HFF-Myc (cell line): ENCODE measurements at regions not wholly inside any gene's neighbourhood (a gene's known extent, or its start where the extent isn't known, plus 50 kb on each side); places are given as distances from the start of the nearest gene placed in this dataset.

Experiments
- DNase-seq: peaks from one replicate; pipeline ENCODE4 v3.0.0-alpha.2; 2011; ENCODE audit warnings: low read depth; ENCODE audit errors: extremely low read depth
- H3K4me3 ChIP-seq: replicated peaks from 2 replicates; pipeline ENCODE4 v1.5.1; 2011; ENCODE audit warnings: low read depth, mild to moderate bottlenecking, control low read depth, low read length
- TF ChIP-seq, protein P1 (sequence below): IDR thresholded peaks from 2 replicates; pipeline ENCODE4 v1.5.1; 2012; ENCODE audit warnings: mild to moderate bottlenecking, low read depth, low read length, control low read depth; ENCODE audit errors: missing control alignments

GRCh38 chr7:52539414-52539813, 496.0 kb upstream of the POM121L12 start:
- TF ChIP-seq, protein P1, sequence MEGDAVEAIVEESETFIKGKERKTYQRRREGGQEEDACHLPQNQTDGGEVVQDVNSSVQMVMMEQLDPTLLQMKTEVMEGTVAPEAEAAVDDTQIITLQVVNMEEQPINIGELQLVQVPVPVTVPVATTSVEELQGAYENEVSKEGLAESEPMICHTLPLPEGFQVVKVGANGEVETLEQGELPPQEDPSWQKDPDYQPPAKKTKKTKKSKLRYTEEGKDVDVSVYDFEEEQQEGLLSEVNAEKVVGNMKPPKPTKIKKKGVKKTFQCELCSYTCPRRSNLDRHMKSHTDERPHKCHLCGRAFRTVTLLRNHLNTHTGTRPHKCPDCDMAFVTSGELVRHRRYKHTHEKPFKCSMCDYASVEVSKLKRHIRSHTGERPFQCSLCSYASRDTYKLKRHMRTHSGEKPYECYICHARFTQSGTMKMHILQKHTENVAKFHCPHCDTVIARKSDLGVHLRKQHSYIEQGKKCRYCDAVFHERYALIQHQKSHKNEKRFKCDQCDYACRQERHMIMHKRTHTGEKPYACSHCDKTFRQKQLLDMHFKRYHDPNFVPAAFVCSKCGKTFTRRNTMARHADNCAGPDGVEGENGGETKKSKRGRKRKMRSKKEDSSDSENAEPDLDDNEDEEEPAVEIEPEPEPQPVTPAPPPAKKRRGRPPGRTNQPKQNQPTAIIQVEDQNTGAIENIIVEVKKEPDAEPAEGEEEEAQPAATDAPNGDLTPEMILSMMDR = no peak
- no peak for DNase-seq
- H3K4me3 ChIP-seq = no peak overlapping the region

DNA sequence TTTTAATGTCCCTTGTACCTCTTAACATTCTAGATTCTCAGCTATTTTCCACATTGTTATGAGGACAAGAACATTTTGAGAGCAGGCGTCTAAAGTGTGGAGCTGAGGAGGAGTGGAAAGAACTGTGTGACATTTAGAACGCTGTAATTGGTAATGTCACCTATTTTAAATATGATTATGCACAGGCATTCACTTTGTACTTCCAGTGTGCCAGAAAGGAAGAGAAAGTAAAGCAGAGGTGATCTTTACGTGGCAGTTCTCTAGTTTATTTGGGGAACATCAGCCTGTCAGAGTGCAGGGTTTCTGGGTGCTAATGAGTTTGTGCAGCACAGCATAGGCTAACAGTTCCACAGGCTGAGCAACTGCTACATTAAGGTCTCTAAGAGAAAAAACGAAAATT, 498.4 kb upstream of the POM121L12 start:
- no peak for DNase-seq
- TF ChIP-seq, protein P1 = no peak
- no peak overlapping the region for H3K4me3 ChIP-seq

GRCh38 chr7:52525772-52526341, 509.6 kb upstream of the POM121L12 start:
- DNase-seq = no peak
- TF ChIP-seq, protein P1 = no peak
- H3K4me3 ChIP-seq = no peak overlapping the region

GRCh38 chr7:52518869-52519268, 516.6 kb upstream of the POM121L12 start:
- H3K4me3 ChIP-seq = no peak overlapping the region
- DNase-seq = no peak
- TF ChIP-seq, protein P1 = no peak

- TF ChIP-seq, protein P1 = no peak
- H3K4me3 ChIP-seq = no peak overlapping the region
- DNase-seq = no peak
Observed at GRCh38 chr7:52512656-52513055, 522.8 kb upstream of the POM121L12 start.

DNA sequence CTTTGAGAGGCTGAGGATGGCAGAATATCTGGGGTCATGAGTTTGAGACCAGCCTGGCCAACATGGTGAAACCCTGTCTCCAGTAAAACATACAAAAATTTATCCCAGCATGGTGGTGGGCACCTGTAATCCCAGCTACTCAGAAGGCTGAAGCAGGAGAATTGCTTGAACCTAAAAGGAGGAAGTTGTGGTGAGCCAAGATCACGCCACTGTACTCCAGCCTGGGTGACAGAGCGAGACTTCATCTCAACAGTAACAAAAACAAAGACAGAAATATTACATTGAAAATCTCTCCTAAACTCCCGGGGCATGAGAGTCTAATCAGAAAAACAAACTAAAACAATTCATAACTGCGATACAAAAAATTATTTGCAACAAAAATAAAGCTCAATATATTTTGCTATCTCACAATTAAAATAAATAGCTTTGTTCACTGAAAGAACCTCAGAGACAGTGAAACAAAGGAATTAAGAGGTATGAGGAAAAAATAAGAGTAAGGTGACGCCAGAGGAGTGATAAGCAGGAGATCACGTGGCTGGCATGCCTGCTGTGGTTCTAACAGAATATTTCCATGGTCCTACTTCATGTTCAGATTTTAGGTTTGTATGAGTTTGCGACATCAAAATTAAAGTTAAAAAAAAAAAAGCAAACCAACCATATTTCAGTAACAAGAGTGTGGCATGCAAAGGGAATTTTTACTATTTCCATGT, 527.7 kb upstream of the POM121L12 start:
- no peak overlapping the region for H3K4me3 ChIP-seq
- DNase-seq = no peak
- TF ChIP-seq, protein P1 = no peak
